HCT116 (cell line): ENCODE measurements at regions not wholly inside any gene's neighbourhood (a gene's known extent, or its start where the extent isn't known, plus 50 kb on each side); places are given as distances from the start of the nearest gene placed in this dataset.

Experiments
- CEBPB ChIP-seq: IDR thresholded peaks from 2 replicates; pipeline ENCODE4 v1.6.1; 2012; ENCODE audit warnings: low read depth
- CTCF ChIP-seq, 3 experiments: fragments of 200-600 bp in 1 of 3; sonication (generic) in 1 of 3; IDR thresholded peaks in 2 of 3; conservative IDR thresholded peaks in 1 of 3; 2 replicates each; pipeline ENCODE4 v1.5.1; 2012 to 2017; ENCODE audit warnings: low read depth in 2 of 3, low read length in 2 of 3, antibody characterized with exemption in 1 of 3, borderline replicate concordance in 1 of 3, control low read depth in 1 of 3, mild to moderate bottlenecking in 1 of 3, mixed read lengths in 1 of 3, mixed run types in 1 of 3, moderate library complexity in 1 of 3; ENCODE audit not compliant: insufficient read depth in 1 of 3
- EZH2 ChIP-seq: fragments of 200-600 bp; sonication (generic); IDR thresholded peaks from 2 replicates; pipeline ENCODE4 v1.6.1; 2017; ENCODE audit warnings: antibody characterized with exemption, mixed run types
- JUND ChIP-seq: IDR thresholded peaks from 2 replicates; pipeline ENCODE4 v1.6.1; 2012
- MAX ChIP-seq: IDR thresholded peaks from 2 replicates; pipeline ENCODE4 v1.6.1; 2012
- POLR2A ChIP-seq: IDR thresholded peaks from 2 replicates; pipeline ENCODE4 v1.7.0; 2011; ENCODE audit warnings: borderline replicate concordance; ENCODE audit not compliant: insufficient read depth, insufficient read length; ENCODE audit errors: extremely low read depth
- POLR2AphosphoS5 ChIP-seq: IDR thresholded peaks from 2 replicates; pipeline ENCODE4 v1.6.1; 2011; ENCODE audit warnings: mild to moderate bottlenecking, low read depth, low read length, moderate library complexity
- REST ChIP-seq: IDR thresholded peaks from 2 replicates; pipeline ENCODE4 v1.6.1; 2012; ENCODE audit warnings: low read depth
- SIN3A ChIP-seq: IDR thresholded peaks from 2 replicates; pipeline ENCODE4 v1.6.1; 2012; ENCODE audit warnings: low read depth
- ZFX ChIP-seq: fragments of 450-650 bp; IDR thresholded peaks from 2 replicates; pipeline ENCODE4 v1.6.1; 2017

- TF ChIP-seq POLR2A, result no peak
- TF ChIP-seq SIN3A, result no peak
- TF ChIP-seq MAX, result no peak
- TF ChIP-seq CTCF (IDR thresholded peaks at IDR 0.05 in 2 of 3, conservative IDR thresholded peaks at IDR 0.05 in 1 of 3; ENCODE audit: borderline replicate concordance in 1 of 3, insufficient read depth in 1 of 3, low read depth in 2 of 3, low read length in 2 of 3), result no peak
- TF ChIP-seq POLR2AphosphoS5, result no peak
- TF ChIP-seq CEBPB, result no peak
- TF ChIP-seq ZFX, result no peak
- no peak for TF ChIP-seq EZH2
- no peak for TF ChIP-seq JUND
- no peak for TF ChIP-seq REST
These were observed 208.6 kb upstream of the SAMSN1 start for GRCh38 chr21:14754682-14755081.
